Aorta (tissue), 5 donors: ENCODE measurements at regions not wholly inside any gene's neighbourhood (a gene's known extent, or its start where the extent isn't known, plus 50 kb on each side); places are given as distances from the start of the nearest gene placed in this dataset.
A peak's percentile ranks its signal among the peaks of the same experiment; 100 is the strongest.
"Not testable (repeated sequence)": the region's sequence is repeated elsewhere in the genome, so short reads cannot be mapped to it uniquely, and the experiment has no call there.

ENCODE experiments used
- ATAC-seq: fragments of 200-7000 bp; cut with Tn5 transposase; one replicate; pipeline ENCODE4 v1.9.1; 2022; ENCODE audit warnings: moderate library complexity; ENCODE audit not compliant: low FRiP score
- DNase-seq, 2 donors: peaks; one replicate each; pipeline ENCODE4 v3.0.0-alpha.2; 2020
- H3K27ac ChIP-seq, 2 donors: one replicate each; pipeline ENCODE4 v1.5.1; 2013; ENCODE audit warnings: low read length in 2 of 2, mild to moderate bottlenecking in 2 of 2, moderate library complexity in 2 of 2, control low read depth in 1 of 2, inconsistent platforms in 1 of 2, low read depth in 1 of 2
- H3K27me3 ChIP-seq, 2 donors: one replicate each; pipeline ENCODE4 v1.6.1; 2013; ENCODE audit warnings: control low read depth in 1 of 2, low read length in 1 of 2, mild to moderate bottlenecking in 1 of 2, moderate library complexity in 1 of 2; ENCODE audit not compliant: insufficient read depth in 2 of 2, control insufficient read depth in 1 of 2
- H3K36me3 ChIP-seq, 2 donors: one replicate each; pipeline ENCODE4 v1.6.1; 2013; ENCODE audit warnings: control low read depth in 1 of 2, low read length in 1 of 2, mild to moderate bottlenecking in 1 of 2; ENCODE audit not compliant: insufficient read depth in 2 of 2, control insufficient read depth in 1 of 2
- H3K4me1 ChIP-seq, 2 donors: one replicate each; pipeline ENCODE4 v1.6.1; 2013; ENCODE audit warnings: low read length in 2 of 2, control low read depth in 1 of 2, mild to moderate bottlenecking in 1 of 2, moderate library complexity in 1 of 2; ENCODE audit not compliant: insufficient read depth in 2 of 2, control insufficient read depth in 1 of 2
- H3K4me3 ChIP-seq, 2 donors: one replicate each; pipeline ENCODE4 v1.5.1; 2013; ENCODE audit warnings: low read length in 2 of 2, control low read depth in 1 of 2, mild to moderate bottlenecking in 1 of 2
- H3K9me3 ChIP-seq: one replicate; pipeline ENCODE4 v1.6.1; 2013; ENCODE audit warnings: mild to moderate bottlenecking, low read length; ENCODE audit not compliant: control insufficient read depth
- WGBS, 2 donors: extraction: QIAGEN DNeasy Blood & Tissue Kit; methylation state at CpG; one replicate each; pipeline ENCODE4 v1.1.7; 2013; 5-methylcytosine and 5-hydroxymethylcytosine counted together
- intact Hi-C, 2 donors: fragments of 100-400 bp; cut with DNase I; formaldehyde crosslinking; loops; one replicate each; pipeline versions ENCODE4 v1.14.2 to v1.15.0; 2022
- donor health status: healthy with polysubstance abuse.
- donor health status: Bipolar disorder and iron deficiency.
- donor health status: DM: no; HTN: no; CAD: no.
- donor health status: DM: no; HTN: no; CAD: no.
- donor health status: DM: yes; HTN: yes; CAD: no.

DNA sequence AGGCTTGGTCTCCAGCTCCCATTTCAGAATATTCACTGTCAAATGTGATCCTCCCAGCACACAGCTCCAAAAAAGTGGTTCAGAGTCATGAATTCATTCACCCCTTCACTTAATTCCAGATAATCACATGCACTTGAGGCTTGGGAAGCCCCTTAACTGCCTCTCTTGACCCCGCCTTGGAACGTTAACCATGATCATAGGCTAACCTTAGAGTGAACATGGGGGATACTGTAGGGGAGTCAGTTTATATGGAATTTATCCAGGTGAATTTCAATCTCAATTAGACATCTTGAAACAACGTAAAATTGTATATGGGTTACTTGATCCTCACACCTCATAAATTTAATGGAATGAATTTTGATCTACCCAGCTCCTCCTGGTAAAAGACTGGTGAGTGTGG is 346.8 kb upstream of the ARID1B start:
- Histone ChIP-seq H3K27ac (no peak overlapping the region), H3K36me3 (no peaks in the 10 kb centered on the region), H3K27me3 (no peaks in the 10 kb centered on the region), H3K4me1 (no peaks in the 10 kb centered on the region), H3K4me3 (no peak overlapping the region), H3K9me3 (no peaks in the 10 kb centered on the region)
- ATAC-seq (no peak), DNase-seq (no peak)
- intact Hi-C loops = no loop called here
- WGBS, 2 donors = 63 to 93% methylated on average over 3 of the region's 3 CpGs

DNA sequence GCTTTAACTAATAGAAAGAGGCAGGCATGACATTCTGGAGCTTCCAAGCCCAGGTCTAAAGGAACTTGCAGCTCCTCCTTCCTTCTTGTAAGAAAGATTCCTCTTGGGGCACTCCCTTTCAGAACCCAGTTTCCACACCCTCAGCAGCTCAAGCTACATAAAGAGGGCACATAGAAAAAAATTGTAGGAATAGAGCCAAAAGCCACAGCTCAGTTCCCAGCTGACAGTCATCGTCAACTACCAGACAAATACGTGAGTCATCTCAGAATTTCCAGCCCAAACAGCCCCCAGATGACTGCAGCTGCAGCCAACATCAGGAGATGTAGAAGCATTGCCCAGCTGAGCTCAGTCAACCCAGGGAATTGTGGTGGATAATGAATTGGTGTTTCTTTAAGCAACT is 349.8 kb upstream of the ARID1B start:
- DNase-seq = peak; percentile 78 to 81
- no peaks in the 10 kb centered on the region for H3K9me3 ChIP-seq
- no peak overlapping the region for H3K4me3 ChIP-seq
- H3K4me1 ChIP-seq = no peaks in the 10 kb centered on the region
- intact Hi-C loops = no loop called here
- H3K27ac ChIP-seq = no peak overlapping the region
- no peaks in the 10 kb centered on the region for H3K36me3 ChIP-seq
- ATAC-seq = peak; percentile 80
- WGBS, 2 donors = 0 to 4% methylated on average over 2 of the region's 2 CpGs
- no peaks in the 10 kb centered on the region for H3K27me3 ChIP-seq

DNA sequence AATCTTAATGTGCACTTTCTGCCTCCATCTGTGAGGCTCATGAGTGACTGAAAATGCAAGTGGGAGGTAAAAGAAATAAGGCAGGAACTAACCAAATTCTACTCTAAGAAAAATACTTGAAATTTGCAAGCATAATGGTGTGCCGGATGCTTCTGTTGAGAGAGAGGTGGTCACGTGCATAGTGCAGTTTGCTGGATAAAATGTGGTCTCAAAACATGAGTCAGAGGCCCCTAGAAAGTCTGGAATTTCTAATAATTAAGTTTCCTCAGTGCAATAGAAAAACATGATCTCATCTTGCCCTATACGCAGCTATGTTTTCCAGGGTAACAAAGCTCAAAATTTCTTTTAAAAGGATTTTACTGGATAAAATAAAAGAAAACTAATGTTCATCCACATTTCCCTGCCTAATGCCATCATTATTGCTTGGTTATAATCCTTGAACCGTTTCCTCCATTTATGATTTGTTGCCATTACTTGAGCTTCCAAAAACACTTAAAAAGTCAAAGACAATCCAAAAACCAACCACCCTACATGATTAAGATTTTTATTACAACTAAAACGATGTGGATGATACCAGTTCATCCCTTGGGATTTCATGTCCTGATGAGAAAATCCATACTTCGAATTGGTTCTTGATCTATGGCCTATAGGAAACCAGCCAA is 351.7 kb upstream of the ARID1B start:
- DNase-seq (no peak), ATAC-seq (no peak)
- no peaks in the 10 kb centered on the region for H3K36me3 ChIP-seq
- H3K27me3 ChIP-seq = no peaks in the 10 kb centered on the region
- H3K27ac ChIP-seq = no peak overlapping the region
- WGBS, 2 donors = 30 to 35% methylated on average over 6 of the region's 6 CpGs
- peaks cover 0 to under 1% of the 10 kb centered on the region in 2 donors for H3K4me1 ChIP-seq
- intact Hi-C loops = no loop called here
- no peaks in the 10 kb centered on the region for H3K9me3 ChIP-seq
- H3K4me3 ChIP-seq = no peak overlapping the region

DNA sequence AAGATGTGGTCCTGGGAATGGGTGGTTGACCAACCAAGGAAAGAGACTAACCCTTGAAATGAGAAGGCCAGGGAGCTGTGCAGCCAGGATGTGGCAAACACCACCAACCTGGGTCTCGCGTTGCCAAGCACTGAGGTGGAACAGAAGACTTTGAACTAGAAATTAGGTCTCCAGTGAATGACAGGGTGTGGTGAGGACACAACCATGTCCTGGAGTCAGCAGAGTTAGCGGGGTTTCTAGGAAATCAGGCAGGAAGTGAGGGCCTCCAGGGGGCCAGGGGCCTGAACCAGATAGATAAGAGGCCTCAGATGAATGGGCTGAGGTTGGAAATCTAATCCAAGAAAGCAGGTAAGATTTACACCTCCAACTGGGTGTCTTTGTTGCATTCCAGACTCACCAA is 353.3 kb upstream of the ARID1B start:
- H3K27ac ChIP-seq = no peak overlapping the region
- no peaks in the 10 kb centered on the region for H3K27me3 ChIP-seq
- peaks cover 0 to 6% of the 10 kb centered on the region in 2 donors for H3K4me1 ChIP-seq
- H3K4me3 ChIP-seq = no peak overlapping the region
- H3K9me3 ChIP-seq = no peaks in the 10 kb centered on the region
- no peak for ATAC-seq
- WGBS, 2 donors = 86 to 94% methylated on average over 3 of the region's 3 CpGs
- no peaks in the 10 kb centered on the region for H3K36me3 ChIP-seq
- intact Hi-C loops = no loop called here
- DNase-seq = no peak

DNA sequence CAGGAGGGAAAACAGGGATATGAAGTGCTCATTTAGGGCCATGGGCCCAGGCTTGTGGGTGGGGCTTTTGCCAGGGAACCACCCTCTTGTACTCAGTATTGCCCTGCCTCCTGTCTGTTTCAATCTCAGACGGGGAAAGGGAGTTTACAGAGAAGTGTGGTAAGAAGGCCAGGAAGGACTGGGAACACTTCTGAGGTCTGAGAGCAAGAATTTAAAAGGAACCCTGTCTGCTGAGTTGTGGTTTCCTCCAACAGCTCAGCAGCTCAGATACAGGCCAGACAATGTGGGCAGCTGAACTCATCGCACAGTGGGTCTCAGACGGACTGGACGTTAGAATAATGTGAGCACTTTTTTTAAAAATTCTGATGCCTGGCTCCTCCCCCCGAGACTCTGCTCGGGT is 354.1 kb upstream of the ARID1B start:
- no peaks in the 10 kb centered on the region for H3K27me3 ChIP-seq
- no peak for ATAC-seq

DNA sequence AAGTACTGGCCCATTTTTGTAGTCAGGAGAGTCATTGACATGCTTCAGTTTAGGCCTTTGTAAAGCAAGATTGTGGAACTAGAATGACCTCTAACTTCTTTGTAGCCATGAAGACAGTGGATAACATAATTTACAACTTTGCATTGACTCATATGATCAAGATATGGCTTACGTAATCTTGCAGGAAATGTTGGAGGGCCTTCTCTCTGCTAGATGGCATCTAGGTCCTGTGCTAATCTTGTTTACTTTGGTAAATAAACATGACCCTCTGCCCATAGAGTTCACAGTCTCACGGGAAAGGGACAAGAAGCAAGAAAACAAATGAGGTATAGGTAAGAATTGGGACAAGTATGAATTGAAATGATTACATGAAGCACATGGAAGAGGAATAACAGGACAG is 355.2 kb upstream of the ARID1B start:
- no peaks in the 10 kb centered on the region for H3K36me3 ChIP-seq
- no peak overlapping the region for H3K4me3 ChIP-seq
- WGBS, 2 donors = 90 to 93% methylated on average over 2 of the region's 2 CpGs
- H3K4me1 ChIP-seq = peaks cover 0 to 6% of the 10 kb centered on the region in 2 donors
- no peaks in the 10 kb centered on the region for H3K9me3 ChIP-seq
- no peak overlapping the region for H3K27ac ChIP-seq
- ATAC-seq (no peak), DNase-seq (no peak)
- H3K27me3 ChIP-seq = no peaks in the 10 kb centered on the region
- intact Hi-C loops = no loop called here

More for the DNA sequence above, 354.1 kb upstream of the ARID1B start:
- Histone ChIP-seq H3K4me1 (peaks cover 0 to 6% of the 10 kb centered on the region in 2 donors), H3K27ac (no peak overlapping the region), H3K36me3 (no peaks in the 10 kb centered on the region), H3K4me3 (no peak overlapping the region), H3K9me3 (no peaks in the 10 kb centered on the region)
- WGBS, 2 donors = 89% methylated on average over 6 of the region's 6 CpGs
- intact Hi-C loops = no loop called here
- no peak for DNase-seq

DNA sequence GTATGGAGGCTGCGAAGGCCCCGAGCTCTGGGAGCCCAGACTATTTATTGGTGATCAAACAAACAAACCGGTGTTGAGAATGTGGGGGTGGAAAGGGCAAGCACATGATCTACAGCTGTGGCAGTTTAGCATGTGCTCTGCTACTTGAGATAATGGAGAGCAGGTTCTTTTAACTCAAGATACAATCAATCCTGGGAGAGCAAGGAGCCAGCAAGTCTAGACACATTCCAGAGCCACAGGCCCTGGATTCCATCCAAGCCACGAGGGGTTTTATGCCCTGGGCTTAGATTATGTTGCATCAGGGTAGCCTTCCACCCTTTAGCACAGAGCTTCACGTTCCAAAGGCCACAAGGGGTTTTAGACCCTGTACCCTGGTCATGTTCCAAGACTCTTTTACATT is 355.9 kb upstream of the ARID1B start:
- intact Hi-C loops, ATAC-seq, H3K27ac ChIP-seq: not testable (repeated sequence)

DNA sequence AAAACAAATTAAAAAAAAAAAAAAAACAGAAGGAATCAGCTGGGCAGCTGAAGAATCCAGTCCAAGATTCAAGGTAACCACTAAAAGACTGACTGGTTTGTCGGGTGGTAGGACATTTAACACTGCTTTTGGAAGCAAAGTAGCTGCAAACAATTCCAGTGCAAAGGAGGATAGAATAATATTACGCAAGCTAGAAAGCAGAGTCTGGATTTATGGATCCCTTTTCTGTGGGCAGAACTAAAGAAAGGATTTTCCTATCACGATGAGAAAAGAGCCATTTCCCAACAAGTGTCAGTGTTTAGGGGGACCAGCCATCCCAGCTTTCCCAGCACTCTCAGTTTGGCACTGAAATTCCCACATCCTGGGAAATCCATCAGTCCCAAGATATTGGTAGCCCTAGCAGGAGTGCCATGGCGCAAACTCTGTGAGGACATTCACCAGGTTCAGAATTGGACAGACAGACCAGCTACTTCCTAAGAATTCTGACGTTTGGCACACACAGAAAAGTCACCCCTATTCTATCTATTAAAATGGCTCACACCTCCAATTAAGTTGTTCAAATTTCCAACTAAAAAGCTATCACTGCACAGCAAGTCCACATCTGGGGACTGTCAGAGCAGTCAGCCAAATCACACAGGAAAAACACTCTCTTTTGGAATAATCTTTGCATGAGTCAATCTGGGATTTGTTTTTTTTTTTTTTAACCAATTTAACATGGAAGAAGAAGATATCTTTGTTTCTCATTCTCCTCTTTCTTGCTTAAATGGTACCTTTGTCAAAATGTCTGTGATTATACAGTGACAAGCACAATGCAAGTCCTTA is 356.8 kb upstream of the ARID1B start:
- no peaks in the 10 kb centered on the region for H3K36me3 ChIP-seq
- DNase-seq (no peak), ATAC-seq (no peak)
- intact Hi-C loops = no loop called here
- H3K27me3 ChIP-seq = no peaks in the 10 kb centered on the region
- H3K27ac ChIP-seq = no peak overlapping the region
- H3K4me3 ChIP-seq = no peak overlapping the region
- no peaks in the 10 kb centered on the region for H3K9me3 ChIP-seq
- WGBS, 2 donors = 73 to 75% methylated on average over 5 of the region's 5 CpGs
- peaks cover 0 to 6% of the 10 kb centered on the region in 2 donors for H3K4me1 ChIP-seq

More for the DNA sequence above, 355.9 kb upstream of the ARID1B start:
- H3K36me3 ChIP-seq, H3K4me3 ChIP-seq, H3K9me3 ChIP-seq, H3K27me3 ChIP-seq, DNase-seq, H3K4me1 ChIP-seq: not testable (repeated sequence)
- WGBS, 2 donors = 49 to 51% methylated on average over 5 of the region's 5 CpGs

DNA sequence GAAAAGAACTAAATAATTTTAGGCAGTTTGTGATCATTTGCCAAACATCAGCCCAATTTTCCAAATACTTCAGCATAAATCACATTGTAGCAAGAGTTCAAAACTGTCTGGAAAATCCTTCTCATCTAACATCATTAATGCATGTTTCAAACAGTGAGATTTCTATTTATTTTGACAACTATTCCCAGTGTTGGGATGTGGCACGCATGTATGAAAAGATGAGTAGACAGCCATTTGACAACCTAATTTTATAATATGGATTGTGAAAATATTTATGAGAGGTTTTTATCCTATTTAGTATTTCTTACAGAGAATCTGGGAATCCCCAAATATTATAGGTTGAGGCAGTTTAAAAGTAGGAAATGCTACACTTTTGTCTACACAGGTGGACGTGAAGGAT is 357.6 kb upstream of the ARID1B start:
- Histone ChIP-seq H3K27ac (no peak overlapping the region), H3K27me3 (no peaks in the 10 kb centered on the region), H3K36me3 (no peaks in the 10 kb centered on the region), H3K4me1 (peaks cover 0 to 6% of the 10 kb centered on the region in 2 donors), H3K9me3 (no peaks in the 10 kb centered on the region), H3K4me3 (no peak overlapping the region)
- 83 to 90% methylated on average over 2 of the region's 2 CpGs for WGBS, 2 donors
- intact Hi-C loops = no loop called here
- no peak for DNase-seq
- ATAC-seq = no peak
